ENCODE measurements at regions not wholly inside any gene's neighbourhood (a gene's known extent, or its start where the extent isn't known, plus 50 kb on each side); places are given as distances from the start of the nearest gene placed in this dataset.

GRCh38 chr16:6888531-6888930 is 444.1 kb upstream of the RBFOX1 start:
- TF ChIP-seq YY1 (IDR thresholded peaks at IDR 0.05; ENCODE audit: insufficient read depth, insufficient read length), result no peak
- TF ChIP-seq ZNF274 (IDR thresholded peaks at IDR 0.05; ENCODE audit: low read depth, low read length), result no peak
